GM19438 (cell line): ENCODE measurements at regions not wholly inside any gene's neighbourhood (a gene's known extent, or its start where the extent isn't known, plus 50 kb on each side); places are given as distances from the start of the nearest gene placed in this dataset.
A peak's percentile ranks its signal among the peaks of the same experiment; 100 is the strongest.

ENCODE experiments used
- ATAC-seq: cut with Tn5 transposase; IDR thresholded peaks from one replicate; pipeline ENCODE4 v1.9.1; 2021; ENCODE audit warnings: low read depth; ENCODE audit not compliant: unreplicated experiment

- no peak for ATAC-seq
Measured at GRCh38 chr12:115020091-115020490, 336.1 kb upstream of the TBX3 start.

GRCh38 chr12:115017346-115017745, 333.4 kb upstream of the TBX3 start:
- no peak for ATAC-seq

GRCh38 chr12:115013236-115013981, 329.4 kb upstream of the TBX3 start:
- no peak for ATAC-seq

- ATAC-seq = no peak
Measured at GRCh38 chr12:115012861-115013235, 328.9 kb upstream of the TBX3 start.

GRCh38 chr12:115011703-115012102, 327.7 kb upstream of the TBX3 start:
- no peak for ATAC-seq

- ATAC-seq = no peak
Measured at GRCh38 chr12:115010324-115010995, 326.5 kb upstream of the TBX3 start.

GRCh38 chr12:115008929-115009328, 325.0 kb upstream of the TBX3 start:
- ATAC-seq = peak; percentile 80

- ATAC-seq = no peak
Measured at GRCh38 chr12:115004470-115005146, 320.6 kb upstream of the TBX3 start.

GRCh38 chr12:115002434-115002833, 318.5 kb upstream of the TBX3 start:
- ATAC-seq = no peak

GRCh38 chr12:115001571-115002180, 317.7 kb upstream of the TBX3 start:
- ATAC-seq = no peak

- ATAC-seq = no peak
Measured at GRCh38 chr12:115000038-115000437, 316.1 kb upstream of the TBX3 start.

- ATAC-seq = no peak
Measured at GRCh38 chr12:114998750-114999128, 314.8 kb upstream of the TBX3 start.

- ATAC-seq = no peak
Measured at GRCh38 chr12:114998118-114998749, 314.3 kb upstream of the TBX3 start.

- ATAC-seq = no peak
Measured at GRCh38 chr12:114996382-114996781, 312.4 kb upstream of the TBX3 start.

GRCh38 chr12:114995891-114996290, 311.9 kb upstream of the TBX3 start:
- no peak for ATAC-seq

GRCh38 chr12:114993165-114993564, 309.2 kb upstream of the TBX3 start:
- no peak for ATAC-seq

- no peak for ATAC-seq
Measured at GRCh38 chr12:114992443-114992842, 308.5 kb upstream of the TBX3 start.

GRCh38 chr12:114990381-114990780, 306.4 kb upstream of the TBX3 start:
- no peak for ATAC-seq

GRCh38 chr12:114986849-114987248, 302.9 kb upstream of the TBX3 start:
- no peak for ATAC-seq

GRCh38 chr12:114986178-114986714, 302.3 kb upstream of the TBX3 start:
- ATAC-seq = no peak

- ATAC-seq = no peak
Measured at GRCh38 chr12:114984634-114985061, 300.7 kb upstream of the TBX3 start.
